ENCODE measurements at regions not wholly inside any gene's neighbourhood (a gene's known extent, or its start where the extent isn't known, plus 50 kb on each side); places are given as distances from the start of the nearest gene placed in this dataset.

GRCh38 chr4:73317092-73317491, 58.5 kb upstream of the ANKRD17 start:
- in situ Hi-C loops (cut with HindIII; ENCODE audit: low pct_unique_long_range_greater_than_20kb, low sequenced_read_pairs) = no loop called here
- CTCF ChIA-PET = no interaction called here
- no peak for TF ChIP-seq POLR2AphosphoS5 (IDR thresholded peaks at IDR 0.05; ENCODE audit: low read depth, low read length)
- TF ChIP-seq REST (IDR thresholded peaks at IDR 0.05; ENCODE audit: insufficient read depth in 1 of 2, low read depth in 2 of 2, low read length in 1 of 2) = no peak
- TF ChIP-seq CTCF (IDR thresholded peaks at IDR 0.05) = no peak
- TF ChIP-seq TCF7L2 (IDR thresholded peaks at IDR 0.05; ENCODE audit: low read depth, low read length) = no peak
- no peak for TF ChIP-seq SIN3A (IDR thresholded peaks at IDR 0.05; ENCODE audit: borderline replicate concordance, insufficient read depth, low read depth, low read length)
- Histone ChIP-seq H3K27me3 (ENCODE audit: control insufficient read depth, insufficient read depth, low read length) (no peaks in the 10 kb centered on the region), H3K4me1 (ENCODE audit: control insufficient read depth, insufficient read depth, low read length) (no peaks in the 10 kb centered on the region), H3K9me3 (ENCODE audit: control insufficient read depth, insufficient read depth, low read depth, low read length) (no peaks in the 10 kb centered on the region), H3K27ac (ENCODE audit: low read length) (no peak overlapping the region), H3K36me3 (ENCODE audit: control insufficient read depth, insufficient read depth, low read length) (no peaks in the 10 kb centered on the region), H3K4me3 (ENCODE audit: low read depth in 2 of 2, low read length in 2 of 2) (no peak overlapping the region)
- no peak for ATAC-seq
- POLR2A ChIA-PET = no interaction called here
- DNase-seq (ENCODE audit: low read depth, low spot score) = no peak
- BruUV-seq (replicated peaks) = no TSS peak
- intact Hi-C loops (cut with micrococcal nuclease; ENCODE audit: unreplicated experiment) = loop anchor here (10.0 kb wide), 1 partner anchor 128 kb away; no protein-coding TSS in a partner anchor

GRCh38 chr4:73315091-73315490, 56.5 kb upstream of the ANKRD17 start:
- Histone ChIP-seq H3K36me3 (ENCODE audit: control insufficient read depth, insufficient read depth, low read length) (no peaks in the 10 kb centered on the region), H3K27ac (ENCODE audit: low read length) (no peak overlapping the region), H3K9me3 (ENCODE audit: control insufficient read depth, insufficient read depth, low read depth, low read length) (no peaks in the 10 kb centered on the region), H3K4me3 (ENCODE audit: low read depth in 2 of 2, low read length in 2 of 2) (no peak overlapping the region), H3K27me3 (ENCODE audit: control insufficient read depth, insufficient read depth, low read length) (no peaks in the 10 kb centered on the region), H3K4me1 (ENCODE audit: control insufficient read depth, insufficient read depth, low read length) (no peaks in the 10 kb centered on the region)
- BruUV-seq (replicated peaks) = no TSS peak
- no peak for DNase-seq (ENCODE audit: low read depth, low spot score)
- no peak for ATAC-seq
- CTCF ChIA-PET = no interaction called here
- in situ Hi-C loops (cut with HindIII; ENCODE audit: low pct_unique_long_range_greater_than_20kb, low sequenced_read_pairs) (no loop called here), intact Hi-C loops (cut with micrococcal nuclease; ENCODE audit: unreplicated experiment) (loop anchor here (10.0 kb wide), 1 partner anchor 130 kb away; no protein-coding TSS in a partner anchor)
- POLR2A ChIA-PET = no interaction called here
- TF ChIP-seq POLR2AphosphoS5 (IDR thresholded peaks at IDR 0.05; ENCODE audit: low read depth, low read length) = no peak
- TF ChIP-seq REST (IDR thresholded peaks at IDR 0.05; ENCODE audit: insufficient read depth in 1 of 2, low read depth in 2 of 2, low read length in 1 of 2) = no peak
- TF ChIP-seq CTCF (IDR thresholded peaks at IDR 0.05) = no peak
- TF ChIP-seq SIN3A (IDR thresholded peaks at IDR 0.05; ENCODE audit: borderline replicate concordance, insufficient read depth, low read depth, low read length) = no peak
- no peak for TF ChIP-seq TCF7L2 (IDR thresholded peaks at IDR 0.05; ENCODE audit: low read depth, low read length)

All from Panc1 (cell line).